ENCODE measurements at regions not wholly inside any gene's neighbourhood (a gene's known extent, or its start where the extent isn't known, plus 50 kb on each side); places are given as distances from the start of the nearest gene placed in this dataset.
"Not testable (repeated sequence)": the region's sequence is repeated elsewhere in the genome, so short reads cannot be mapped to it uniquely, and the experiment has no call there.

DNA sequence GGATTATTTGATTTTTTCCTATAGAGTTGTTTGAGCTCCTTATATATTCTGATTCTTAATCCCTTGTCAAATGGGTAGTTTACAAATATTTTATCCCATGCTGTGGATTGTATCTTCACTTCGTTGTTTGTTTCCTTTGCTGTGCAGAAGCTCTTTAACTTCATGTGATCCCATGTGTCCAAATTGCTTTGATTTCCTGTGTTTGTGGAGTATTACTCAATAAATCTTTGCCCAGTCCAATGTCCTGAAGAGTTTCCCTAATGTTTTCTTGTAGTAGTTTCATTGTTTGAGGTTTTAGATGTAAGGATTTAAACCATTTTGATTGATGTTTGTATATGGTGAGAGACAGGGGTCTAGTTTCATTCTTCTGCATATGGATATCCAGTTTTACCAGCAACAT, 143.7 kb upstream of the HTR1E start:
- Histone ChIP-seq H3K9ac (ENCODE audit: low read length) (no peak overlapping the region), H3K9me3 (ENCODE audit: control insufficient read depth, low read length) (no peaks in the 10 kb centered on the region), H3K4me1 (ENCODE audit: control insufficient read depth, insufficient read depth, low read length) (no peaks in the 10 kb centered on the region), H3K4me3 (ENCODE audit: low read length) (no peak overlapping the region), H3K27me3 (ENCODE audit: control insufficient read depth, insufficient read depth, low read length) (no peaks in the 10 kb centered on the region), H3K36me3 (ENCODE audit: control insufficient read depth, insufficient read depth, low read length) (no peaks in the 10 kb centered on the region)

DNA sequence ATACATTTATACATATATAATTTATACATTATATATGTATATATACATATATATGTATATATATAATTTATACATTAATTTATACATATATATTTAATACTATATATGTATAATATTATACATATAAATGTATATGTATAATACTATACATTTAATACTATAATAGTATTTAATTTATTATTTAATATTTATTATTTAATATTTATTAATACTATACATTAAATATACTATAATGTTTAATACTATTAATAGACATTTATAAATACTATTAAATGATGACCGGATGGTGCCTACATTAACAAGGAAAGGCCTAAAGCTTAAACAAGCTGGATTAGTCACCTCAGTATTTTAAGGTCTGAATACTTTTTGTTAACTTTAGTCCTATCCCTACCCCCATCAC, 145.9 kb upstream of the HTR1E start:
- Histone ChIP-seq H3K9me3 (ENCODE audit: control insufficient read depth, low read length) (no peaks in the 10 kb centered on the region), H3K27me3 (ENCODE audit: control insufficient read depth, insufficient read depth, low read length) (no peaks in the 10 kb centered on the region), H3K36me3 (ENCODE audit: control insufficient read depth, insufficient read depth, low read length) (no peaks in the 10 kb centered on the region), H3K9ac (ENCODE audit: low read length) (no peak overlapping the region), H3K4me1 (ENCODE audit: control insufficient read depth, insufficient read depth, low read length) (no peaks in the 10 kb centered on the region), H3K4me3 (ENCODE audit: low read length) (no peak overlapping the region)

- H3K36me3 ChIP-seq (ENCODE audit: control insufficient read depth, insufficient read depth, low read length) = no peaks in the 10 kb centered on the region
- no peak overlapping the region for H3K4me3 ChIP-seq (ENCODE audit: low read length)
- H3K4me1 ChIP-seq (ENCODE audit: control insufficient read depth, insufficient read depth, low read length) = no peaks in the 10 kb centered on the region
- no peak overlapping the region for H3K9ac ChIP-seq (ENCODE audit: low read length)
- no peaks in the 10 kb centered on the region for H3K27me3 ChIP-seq (ENCODE audit: control insufficient read depth, insufficient read depth, low read length)
- H3K9me3 ChIP-seq (ENCODE audit: control insufficient read depth, low read length) = no peaks in the 10 kb centered on the region
Measured at GRCh38 chr6:86789779-86790411, 147.4 kb upstream of the HTR1E start.

DNA sequence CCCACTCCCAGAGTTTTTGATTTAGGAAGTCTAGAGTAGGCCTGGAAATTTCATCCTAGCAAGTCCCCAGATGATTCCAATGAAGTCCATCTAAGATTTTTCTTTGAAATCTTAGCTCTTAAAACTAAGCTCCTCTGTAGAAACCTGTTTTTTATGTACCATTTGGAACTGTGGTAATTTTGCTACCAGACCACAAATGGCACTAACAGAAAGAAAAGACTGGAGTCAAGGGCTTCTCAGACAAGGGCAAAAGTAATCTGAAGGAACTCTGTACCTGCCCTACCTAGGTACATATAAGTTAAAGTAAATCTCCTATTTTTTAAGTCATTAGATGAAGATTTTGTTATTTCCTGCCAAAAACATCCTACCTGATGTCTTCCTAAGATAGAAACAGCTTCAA, 155.0 kb upstream of the HTR1E start:
- no peak overlapping the region for H3K4me3 ChIP-seq (ENCODE audit: low read length)
- no peak overlapping the region for H3K9ac ChIP-seq (ENCODE audit: low read length)
- no peaks in the 10 kb centered on the region for H3K36me3 ChIP-seq (ENCODE audit: control insufficient read depth, insufficient read depth, low read length)
- no peaks in the 10 kb centered on the region for H3K9me3 ChIP-seq (ENCODE audit: control insufficient read depth, low read length)
- H3K4me1 ChIP-seq (ENCODE audit: control insufficient read depth, insufficient read depth, low read length) = no peaks in the 10 kb centered on the region
- no peaks in the 10 kb centered on the region for H3K27me3 ChIP-seq (ENCODE audit: control insufficient read depth, insufficient read depth, low read length)

DNA sequence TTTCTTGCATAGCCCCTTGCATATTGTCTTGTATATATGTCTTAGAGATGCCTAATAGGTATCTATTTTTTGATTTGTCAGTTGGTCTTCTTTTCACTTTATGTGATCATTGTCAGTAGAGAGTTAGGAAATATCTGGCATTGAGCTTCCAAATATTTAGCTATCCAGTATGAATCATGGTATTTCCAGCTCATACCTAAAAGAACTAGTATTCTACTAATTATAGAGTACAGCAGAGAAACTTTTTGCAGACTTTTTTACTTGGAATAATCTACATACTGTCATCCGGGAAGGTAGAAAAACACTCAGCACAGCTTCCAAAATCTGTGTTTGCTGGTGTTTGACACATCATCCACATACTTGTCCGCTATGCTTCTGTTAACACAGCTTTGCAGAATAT, 156.4 kb upstream of the HTR1E start:
- no peak overlapping the region for H3K9ac ChIP-seq (ENCODE audit: low read length)

DNA sequence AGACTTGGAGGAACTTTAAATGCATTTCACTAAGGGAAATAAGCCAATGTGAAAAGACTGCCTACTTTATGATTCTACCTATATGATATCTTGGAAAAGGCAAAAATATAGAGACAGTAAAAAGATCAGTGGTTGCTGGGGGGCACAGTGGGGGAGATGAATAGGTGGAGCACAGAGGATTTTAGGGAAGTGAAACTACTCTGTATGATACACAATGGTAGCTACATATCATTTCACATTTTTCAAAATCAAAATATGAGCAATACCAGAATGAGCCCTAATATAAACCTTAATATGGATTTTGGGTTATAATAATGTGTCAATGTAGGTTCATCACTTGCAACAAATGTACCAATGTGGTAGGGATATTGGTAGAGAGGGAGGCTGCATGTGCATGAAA, 161.4 kb upstream of the HTR1E start:
- no peak overlapping the region for H3K9ac ChIP-seq (ENCODE audit: low read length)
- no peaks in the 10 kb centered on the region for H3K4me1 ChIP-seq (ENCODE audit: control insufficient read depth, insufficient read depth, low read length)
- no peak overlapping the region for H3K4me3 ChIP-seq (ENCODE audit: low read length)
- no peaks in the 10 kb centered on the region for H3K36me3 ChIP-seq (ENCODE audit: control insufficient read depth, insufficient read depth, low read length)
- H3K9me3 ChIP-seq (ENCODE audit: control insufficient read depth, low read length) = no peaks in the 10 kb centered on the region
- no peaks in the 10 kb centered on the region for H3K27me3 ChIP-seq (ENCODE audit: control insufficient read depth, insufficient read depth, low read length)

More for the DNA sequence above, 156.4 kb upstream of the HTR1E start:
- no peaks in the 10 kb centered on the region for H3K4me1 ChIP-seq (ENCODE audit: control insufficient read depth, insufficient read depth, low read length)
- H3K9me3 ChIP-seq (ENCODE audit: control insufficient read depth, low read length) = no peaks in the 10 kb centered on the region
- no peaks in the 10 kb centered on the region for H3K27me3 ChIP-seq (ENCODE audit: control insufficient read depth, insufficient read depth, low read length)
- H3K36me3 ChIP-seq (ENCODE audit: control insufficient read depth, insufficient read depth, low read length) = no peaks in the 10 kb centered on the region
- no peak overlapping the region for H3K4me3 ChIP-seq (ENCODE audit: low read length)

DNA sequence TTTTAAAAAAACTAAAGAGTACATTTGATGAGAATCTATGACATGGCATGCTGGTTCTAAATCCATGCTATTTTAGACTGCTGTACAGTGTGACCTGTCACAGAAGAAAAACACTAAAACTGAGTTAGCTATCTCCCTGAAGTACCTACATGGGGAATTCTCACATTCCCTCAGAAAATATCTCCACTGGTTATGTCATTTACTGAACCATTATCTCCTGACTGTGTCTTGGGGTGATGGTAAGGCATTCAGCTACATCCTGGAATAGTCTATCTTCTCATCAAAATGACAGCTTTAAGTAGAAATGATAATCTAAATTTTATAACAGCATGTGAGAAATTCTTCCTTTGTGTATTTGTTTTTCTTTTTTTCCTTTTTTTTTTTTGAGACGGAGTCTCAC, 172.1 kb upstream of the HTR1E start:
- Histone ChIP-seq H3K9ac (ENCODE audit: low read length) (no peak overlapping the region), H3K4me1 (ENCODE audit: control insufficient read depth, insufficient read depth, low read length) (no peaks in the 10 kb centered on the region), H3K9me3 (ENCODE audit: control insufficient read depth, low read length) (no peaks in the 10 kb centered on the region), H3K27me3 (ENCODE audit: control insufficient read depth, insufficient read depth, low read length) (no peaks in the 10 kb centered on the region), H3K36me3 (ENCODE audit: control insufficient read depth, insufficient read depth, low read length) (no peaks in the 10 kb centered on the region), H3K4me3 (ENCODE audit: low read length) (no peak overlapping the region)

GRCh38 chr6:86759953-86760352, 177.4 kb upstream of the HTR1E start:
- not testable (repeated sequence) for H3K9me3 ChIP-seq (ENCODE audit: control insufficient read depth, low read length); H3K36me3 ChIP-seq (ENCODE audit: control insufficient read depth, insufficient read depth, low read length); H3K9ac ChIP-seq (ENCODE audit: low read length)

GRCh38 chr6:86756640-86757229, 180.6 kb upstream of the HTR1E start:
- H3K9me3 ChIP-seq (ENCODE audit: control insufficient read depth, low read length) = no peaks in the 10 kb centered on the region
- H3K9ac ChIP-seq (ENCODE audit: low read length) = no peak overlapping the region
- H3K4me1 ChIP-seq (ENCODE audit: control insufficient read depth, insufficient read depth, low read length) = no peaks in the 10 kb centered on the region
- no peaks in the 10 kb centered on the region for H3K36me3 ChIP-seq (ENCODE audit: control insufficient read depth, insufficient read depth, low read length)
- no peaks in the 10 kb centered on the region for H3K27me3 ChIP-seq (ENCODE audit: control insufficient read depth, insufficient read depth, low read length)
- H3K4me3 ChIP-seq (ENCODE audit: low read length) = no peak overlapping the region

More at GRCh38 chr6:86759953-86760352, 177.4 kb upstream of the HTR1E start:
- not testable (repeated sequence) for H3K4me1 ChIP-seq (ENCODE audit: control insufficient read depth, insufficient read depth, low read length); H3K27me3 ChIP-seq (ENCODE audit: control insufficient read depth, insufficient read depth, low read length); H3K4me3 ChIP-seq (ENCODE audit: low read length)

DNA sequence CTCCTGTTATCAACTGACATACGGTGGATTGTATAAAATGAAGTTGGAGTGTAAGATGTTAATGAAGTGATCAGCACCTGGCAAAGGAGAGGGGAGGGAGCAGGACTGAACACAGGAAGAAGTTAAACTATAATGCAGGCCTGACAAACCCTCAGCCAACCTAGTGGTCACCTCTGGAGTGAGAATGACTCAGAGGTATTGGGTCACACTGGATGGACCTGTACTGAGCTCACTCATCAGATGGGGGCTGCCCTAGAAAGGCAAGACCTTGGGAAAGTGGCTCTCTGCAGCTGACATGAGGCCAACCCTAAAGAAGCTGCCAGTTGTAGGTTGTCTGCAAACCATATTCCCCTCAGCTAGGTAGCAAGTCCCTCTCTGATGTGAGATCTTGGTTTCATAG, 193.3 kb upstream of the HTR1E start:
- H3K4me3 ChIP-seq (ENCODE audit: low read length) = no peak overlapping the region
- H3K9ac ChIP-seq (ENCODE audit: low read length) = no peak overlapping the region
- H3K4me1 ChIP-seq (ENCODE audit: control insufficient read depth, insufficient read depth, low read length) = no peaks in the 10 kb centered on the region
- no peaks in the 10 kb centered on the region for H3K9me3 ChIP-seq (ENCODE audit: control insufficient read depth, low read length)
- no peaks in the 10 kb centered on the region for H3K27me3 ChIP-seq (ENCODE audit: control insufficient read depth, insufficient read depth, low read length)
- H3K36me3 ChIP-seq (ENCODE audit: control insufficient read depth, insufficient read depth, low read length) = no peaks in the 10 kb centered on the region

DNA sequence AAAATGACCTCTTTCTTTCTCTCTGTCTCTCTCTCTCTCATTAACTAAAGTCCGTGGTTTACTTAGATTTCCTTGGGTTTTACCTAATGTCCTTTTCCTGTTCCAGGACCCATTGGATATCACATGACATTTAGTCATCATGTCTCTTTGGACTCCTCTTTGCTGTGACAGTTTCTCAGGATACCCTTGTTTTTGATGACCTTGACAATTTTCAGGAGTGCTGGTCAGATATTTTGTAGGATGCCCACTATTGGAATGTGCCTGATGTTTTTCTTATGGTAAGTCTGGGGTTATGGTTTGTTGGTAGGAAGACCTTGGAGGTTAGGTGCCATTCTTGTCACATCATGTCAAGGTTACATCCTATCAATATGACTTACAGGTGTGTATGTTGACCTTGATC, 199.2 kb upstream of the HTR1E start:
- H3K9me3 ChIP-seq (ENCODE audit: control insufficient read depth, low read length) = no peaks in the 10 kb centered on the region
- no peak overlapping the region for H3K9ac ChIP-seq (ENCODE audit: low read length)
- H3K27me3 ChIP-seq (ENCODE audit: control insufficient read depth, insufficient read depth, low read length) = no peaks in the 10 kb centered on the region
- H3K4me3 ChIP-seq (ENCODE audit: low read length) = no peak overlapping the region
- H3K36me3 ChIP-seq (ENCODE audit: control insufficient read depth, insufficient read depth, low read length) = no peaks in the 10 kb centered on the region
- no peaks in the 10 kb centered on the region for H3K4me1 ChIP-seq (ENCODE audit: control insufficient read depth, insufficient read depth, low read length)

- H3K9me3 ChIP-seq (ENCODE audit: control insufficient read depth, low read length); H3K4me1 ChIP-seq (ENCODE audit: control insufficient read depth, insufficient read depth, low read length); H3K27me3 ChIP-seq (ENCODE audit: control insufficient read depth, insufficient read depth, low read length); H3K4me3 ChIP-seq (ENCODE audit: low read length); H3K36me3 ChIP-seq (ENCODE audit: control insufficient read depth, insufficient read depth, low read length); H3K9ac ChIP-seq (ENCODE audit: low read length): not testable (repeated sequence)
Measured at GRCh38 chr6:86731631-86732030, 205.7 kb upstream of the HTR1E start.

DNA sequence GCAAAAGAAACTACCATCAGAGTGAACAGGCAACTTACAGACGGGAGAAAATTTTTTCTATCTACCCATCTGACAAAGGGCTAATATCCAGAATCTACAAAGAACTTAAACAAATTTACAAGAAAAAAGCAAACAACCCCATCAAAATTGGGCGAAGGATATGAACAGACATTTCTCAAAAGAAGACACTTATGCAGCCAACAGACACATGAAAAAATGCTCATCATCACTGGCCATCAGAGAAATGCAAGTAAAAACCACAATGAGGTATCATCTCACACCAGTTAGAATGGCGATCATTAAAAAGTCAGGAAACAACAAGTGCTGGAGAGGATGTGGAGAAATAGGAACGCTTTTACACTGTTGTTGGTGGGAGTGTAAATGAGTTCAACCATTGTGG, 206.6 kb upstream of the HTR1E start:
- not testable (repeated sequence) for H3K4me3 ChIP-seq (ENCODE audit: low read length); H3K36me3 ChIP-seq (ENCODE audit: control insufficient read depth, insufficient read depth, low read length); H3K9ac ChIP-seq (ENCODE audit: low read length); H3K9me3 ChIP-seq (ENCODE audit: control insufficient read depth, low read length); H3K4me1 ChIP-seq (ENCODE audit: control insufficient read depth, insufficient read depth, low read length); H3K27me3 ChIP-seq (ENCODE audit: control insufficient read depth, insufficient read depth, low read length)
